Activated CD8-positive, alpha-beta memory T cell treated with anti-CD3 and anti-CD28 coated beads for 24 hours (primary cell): ENCODE measurements at regions not wholly inside any gene's neighbourhood (a gene's known extent, or its start where the extent isn't known, plus 50 kb on each side); places are given as distances from the start of the nearest gene placed in this dataset.
"Not testable (repeated sequence)": the region's sequence is repeated elsewhere in the genome, so short reads cannot be mapped to it uniquely, and the experiment has no call there.

Experiments used
- DNase-seq: peaks from one replicate; pipeline ENCODE4 v3.0.0-alpha.2; 2020

- no peak for DNase-seq
Observed at GRCh38 chr1:88612292-88612691, 71.8 kb upstream of the PKN2 start.

DNA sequence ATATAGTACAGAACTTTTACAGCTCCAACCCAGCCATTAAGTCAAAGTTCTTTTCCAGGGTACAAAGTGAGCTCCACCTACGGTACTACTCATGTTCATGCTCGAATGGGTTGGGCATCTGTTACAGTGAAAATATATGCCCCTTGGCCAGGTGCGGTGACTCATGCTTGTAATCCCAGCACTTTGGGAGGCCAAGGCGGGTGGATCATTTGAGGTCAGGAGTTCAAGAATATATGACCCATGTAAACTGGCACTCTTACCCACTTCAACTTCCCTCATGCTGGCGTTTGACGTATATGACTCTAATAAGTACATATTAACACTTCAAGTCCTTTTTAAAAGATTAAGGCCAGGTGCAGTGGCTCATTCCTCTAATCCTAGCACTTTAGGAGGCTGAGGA is 71.3 kb upstream of the PKN2 start:
- DNase-seq: no peak

DNA sequence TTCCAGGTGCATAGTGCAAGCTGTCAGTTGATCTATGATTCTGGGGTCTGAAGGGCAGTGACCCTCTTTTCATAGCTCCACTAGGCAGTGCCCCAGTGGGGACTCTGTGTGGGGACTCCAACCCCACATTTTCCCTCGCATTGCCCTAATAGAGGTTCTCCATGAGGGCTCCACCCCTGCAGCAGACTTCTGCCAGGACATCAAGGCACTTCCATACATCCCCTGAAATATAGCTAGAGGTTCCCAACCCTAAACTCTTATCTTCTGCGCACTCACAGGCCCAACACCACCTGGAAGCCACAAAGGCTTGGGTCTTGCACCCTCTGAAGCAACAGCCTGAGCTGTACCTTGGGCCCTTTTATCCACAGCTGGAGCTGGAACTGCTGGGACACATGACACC is 65.7 kb upstream of the PKN2 start:
- no peak for DNase-seq

DNA sequence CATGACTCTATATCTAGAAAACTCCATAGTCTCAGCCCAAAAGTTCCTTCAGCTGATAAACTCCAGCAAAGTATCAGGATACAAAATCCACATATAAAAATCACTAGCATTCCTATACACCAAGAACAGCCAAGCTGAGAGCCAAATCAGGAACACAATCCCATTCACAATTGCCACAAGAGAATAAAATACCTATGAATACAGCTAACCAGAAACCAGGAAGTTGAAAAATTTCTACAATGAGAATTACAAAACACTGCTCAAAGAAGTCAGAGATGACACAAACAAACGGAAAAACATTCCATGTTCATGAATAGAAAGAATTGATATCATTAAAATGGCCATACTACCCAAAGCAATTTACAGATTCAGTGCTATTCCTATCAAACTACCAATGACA is 61.0 kb upstream of the PKN2 start:
- not testable (repeated sequence) for DNase-seq
